Upper lobe of right lung (tissue), 1 donor: ENCODE measurements at regions not wholly inside any gene's neighbourhood (a gene's known extent, or its start where the extent isn't known, plus 50 kb on each side); places are given as distances from the start of the nearest gene placed in this dataset.

Experiments used
- ATAC-seq: fragments of 200-7000 bp; cut with Tn5 transposase; one replicate; pipeline ENCODE4 v1.9.1; 2020; ENCODE audit warnings: mild to moderate bottlenecking, moderate library complexity
- DNase-seq: peaks from one replicate; pipeline ENCODE4 v3.0.0-alpha.2; 2020
- H3K27ac ChIP-seq: fragments of 200-600 bp; one replicate; pipeline ENCODE4 v1.8.0; 2022
- H3K27me3 ChIP-seq: fragments of 200-600 bp; one replicate; pipeline ENCODE4 v1.8.0; 2022; ENCODE audit warnings: mild to moderate bottlenecking
- H3K36me3 ChIP-seq: fragments of 200-600 bp; one replicate; pipeline ENCODE4 v1.8.0; 2022
- H3K4me1 ChIP-seq: fragments of 200-600 bp; one replicate; pipeline ENCODE4 v1.8.0; 2022
- H3K4me3 ChIP-seq: fragments of 200-600 bp; one replicate; pipeline ENCODE4 v1.8.0; 2022; ENCODE audit warnings: mild to moderate bottlenecking
- H3K9me3 ChIP-seq: fragments of 200-600 bp; one replicate; pipeline ENCODE4 v1.8.0; 2022
- CTCF ChIP-seq: fragments of 200-600 bp; IDR thresholded peaks from one replicate; pipeline ENCODE4 v1.8.0; 2022; ENCODE audit warnings: antibody characterized with exemption
- intact Hi-C: fragments of 100-400 bp; cut with DNase I; formaldehyde crosslinking; loops from one replicate; pipeline ENCODE4 v1.11.0; 2022
- donor health status: DM: no; HTN: yes; CAD: no; lungs with severe emphysema.

- H3K9me3 ChIP-seq = no peaks in the 10 kb centered on the region
- no peak for TF ChIP-seq CTCF
- no peak for ATAC-seq
- no peak overlapping the region for H3K27ac ChIP-seq
- intact Hi-C loops = no loop called here
- H3K36me3 ChIP-seq = no peaks in the 10 kb centered on the region
- DNase-seq = no peak
- no peaks in the 10 kb centered on the region for H3K4me1 ChIP-seq
- no peaks in the 10 kb centered on the region for H3K27me3 ChIP-seq
- H3K4me3 ChIP-seq = no peak overlapping the region
These were observed 305.6 kb upstream of the NR3C2 start for GRCh38 chr4:148747721-148748268.

GRCh38 chr4:148740701-148741100, 298.5 kb upstream of the NR3C2 start:
- no peak for TF ChIP-seq CTCF
- H3K4me1 ChIP-seq = no peaks in the 10 kb centered on the region
- H3K9me3 ChIP-seq = no peaks in the 10 kb centered on the region
- no peak overlapping the region for H3K27ac ChIP-seq
- intact Hi-C loops = no loop called here
- H3K36me3 ChIP-seq = no peaks in the 10 kb centered on the region
- no peak for ATAC-seq
- DNase-seq = no peak
- no peaks in the 10 kb centered on the region for H3K27me3 ChIP-seq
- no peak overlapping the region for H3K4me3 ChIP-seq

- ATAC-seq = no peak
These were observed 295.0 kb upstream of the NR3C2 start for GRCh38 chr4:148737061-148737770.

GRCh38 chr4:148735432-148736155, 293.4 kb upstream of the NR3C2 start:
- Histone ChIP-seq H3K27ac (no peak overlapping the region), H3K4me3 (no peak overlapping the region), H3K9me3 (no peaks in the 10 kb centered on the region), H3K36me3 (no peaks in the 10 kb centered on the region), H3K27me3 (no peaks in the 10 kb centered on the region), H3K4me1 (no peaks in the 10 kb centered on the region)
- ATAC-seq (no peak), DNase-seq (no peak)
- intact Hi-C loops = no loop called here
- no peak for TF ChIP-seq CTCF

More at GRCh38 chr4:148737061-148737770, 295.0 kb upstream of the NR3C2 start:
- intact Hi-C loops = no loop called here
- TF ChIP-seq CTCF = no peak
- Histone ChIP-seq H3K27ac (no peak overlapping the region), H3K36me3 (no peaks in the 10 kb centered on the region), H3K4me1 (no peaks in the 10 kb centered on the region), H3K4me3 (no peak overlapping the region), H3K27me3 (no peaks in the 10 kb centered on the region), H3K9me3 (no peaks in the 10 kb centered on the region)
- DNase-seq = no peak

- Histone ChIP-seq H3K9me3 (no peaks in the 10 kb centered on the region), H3K27me3 (no peaks in the 10 kb centered on the region), H3K4me3 (no peak overlapping the region), H3K27ac (no peak overlapping the region), H3K4me1 (no peaks in the 10 kb centered on the region), H3K36me3 (no peaks in the 10 kb centered on the region)
- no peak for TF ChIP-seq CTCF
- intact Hi-C loops = no loop called here
- DNase-seq = no peak
- no peak for ATAC-seq
These were observed 288.6 kb upstream of the NR3C2 start for GRCh38 chr4:148730766-148731165.
